H1 (cell line): ENCODE measurements at regions not wholly inside any gene's neighbourhood (a gene's known extent, or its start where the extent isn't known, plus 50 kb on each side); places are given as distances from the start of the nearest gene placed in this dataset.

Experiments
- CTCF ChIA-PET: fragments of 300-600 bp; sonication (Branson Sonifier 250); formaldehyde crosslinking; loops from one replicate; lab custom pipeline; 2021; ENCODE audit not compliant: partially characterized antibody; lab: Charles Lee
- POLR2A ChIA-PET: fragments of 300-600 bp; sonication (Branson Sonifier 250); formaldehyde crosslinking; loops from one replicate; lab custom pipeline; 2021; ENCODE audit warnings: inconsistent platforms; ENCODE audit not compliant: partially characterized antibody; lab: Charles Lee
- DNase-seq, 2 experiments: peaks; one replicate each; pipeline versions ENCODE4 v3.0.0 to v3.0.0-alpha.2; 2010 to 2022; ENCODE audit warnings: low spot score in 2 of 2, low read depth in 1 of 2, mixed read lengths in 1 of 2
- FAIRE-seq: peaks from 2 replicates; lab custom pipeline; 2011; peaks lifted over from hg19 to GRCh38; lab: Jason Lieb, UNC
- H2AFZ ChIP-seq: 2 replicates; pipeline ENCODE4 v1.8.1; 2012; ENCODE audit warnings: low read length, inconsistent platforms
- H2AK5ac ChIP-seq: 2 replicates; pipeline ENCODE4 v1.6.1; 2013; ENCODE audit warnings: low read depth, low read length
- H2BK120ac ChIP-seq: replicated peaks from 2 replicates; pipeline ENCODE3; 2013; ENCODE audit warnings: low read depth, low read length, inconsistent platforms
- H2BK12ac ChIP-seq: 2 replicates; pipeline ENCODE4 v1.6.1; 2013; ENCODE audit warnings: low read depth, low read length
- H2BK15ac ChIP-seq: 2 replicates; pipeline ENCODE4 v1.6.1; 2013; ENCODE audit warnings: low read length
- H2BK20ac ChIP-seq: 2 replicates; pipeline ENCODE4 v1.6.1; 2013; ENCODE audit warnings: low read length
- H2BK5ac ChIP-seq: 2 replicates; pipeline ENCODE4 v1.6.1; 2013; ENCODE audit warnings: low read depth, low read length
- H3K14ac ChIP-seq: 2 replicates; pipeline ENCODE4 v1.6.1; 2013; ENCODE audit warnings: inconsistent platforms; ENCODE audit not compliant: insufficient read length
- H3K18ac ChIP-seq: 2 replicates; pipeline ENCODE4 v1.6.1; 2013; ENCODE audit warnings: low read length; ENCODE audit errors: extremely low read depth
- H3K23ac ChIP-seq: 2 replicates; pipeline ENCODE4 v1.6.1; 2013; ENCODE audit warnings: inconsistent platforms; ENCODE audit not compliant: insufficient read length
- H3K23me2 ChIP-seq: 2 replicates; pipeline ENCODE4 v1.6.1; 2013; ENCODE audit warnings: low read depth, low read length
- H3K27ac ChIP-seq: 2 replicates; pipeline ENCODE4 v1.6.1; 2011; ENCODE audit warnings: low read depth, low read length, inconsistent platforms
- H3K27me3 ChIP-seq, 4 experiments: replicated peaks in 1 of 4; 1 replicate in 1 of 4; 2 replicates in 3 of 4; pipeline versions ENCODE4 v1.6.1 to v1.8.1; 2011 to 2013; ENCODE audit warnings: low read length in 3 of 4, mild to moderate bottlenecking in 3 of 4, inconsistent platforms in 2 of 4, mixed read lengths in 2 of 4, moderate library complexity in 1 of 4; ENCODE audit not compliant: control insufficient read depth in 3 of 4, insufficient read depth in 3 of 4; ENCODE audit errors: extremely low read depth in 1 of 4
- H3K36me3 ChIP-seq, 4 experiments: 2 replicates each; pipeline versions ENCODE4 v1.6.1 to v1.8.1; 2011 to 2013; ENCODE audit warnings: mild to moderate bottlenecking in 4 of 4, low read length in 3 of 4, moderate library complexity in 2 of 4, control low read depth in 1 of 4, inconsistent platforms in 1 of 4; ENCODE audit not compliant: insufficient read depth in 4 of 4, control insufficient read depth in 2 of 4
- H3K4ac ChIP-seq: replicated peaks from 2 replicates; pipeline ENCODE3; 2013; ENCODE audit warnings: low read length, low read depth, mixed read lengths, inconsistent platforms; ENCODE audit not compliant: insufficient read length
- H3K4me1 ChIP-seq, 4 experiments: replicated peaks in 1 of 4; 1 replicate in 1 of 4; 2 replicates in 3 of 4; pipeline versions ENCODE4 v1.6.1 to v1.8.1; 2011 to 2013; ENCODE audit warnings: low read length in 3 of 4, inconsistent platforms in 2 of 4, mixed read lengths in 1 of 4; ENCODE audit not compliant: insufficient read depth in 4 of 4, control insufficient read depth in 3 of 4
- H3K4me2 ChIP-seq, 2 experiments: 2 replicates each; pipeline versions ENCODE4 v1.6.1 to v1.8.1; 2011 to 2013; ENCODE audit warnings: low read depth in 2 of 2, low read length in 2 of 2, control low read depth in 1 of 2, inconsistent platforms in 1 of 2, mild to moderate bottlenecking in 1 of 2; ENCODE audit not compliant: insufficient read depth in 1 of 2
- H3K4me3 ChIP-seq, 4 experiments: fragments of 200-600, 300-600 bp in 1 of 4; sonication (generic), shearing (Covaris generic), sonication (Bioruptor Twin) in 1 of 4; 2 replicates each; pipeline versions ENCODE4 v1.5.1 to v1.8.1; 2011 to 2016; ENCODE audit warnings: low read length in 4 of 4, low read depth in 3 of 4, control low read depth in 2 of 4, inconsistent platforms in 2 of 4, mild to moderate bottlenecking in 2 of 4, mixed read lengths in 1 of 4, moderate library complexity in 1 of 4; ENCODE audit not compliant: insufficient read depth in 2 of 4; ENCODE audit errors: extremely low read depth in 1 of 4
- H3K56ac ChIP-seq: replicated peaks from 2 replicates; pipeline ENCODE3; 2013; ENCODE audit warnings: low read depth, mild to moderate bottlenecking, mixed read lengths, low read length, inconsistent platforms; ENCODE audit not compliant: insufficient read length
- H3K79me1 ChIP-seq: 2 replicates; pipeline ENCODE4 v1.6.1; 2013; ENCODE audit warnings: low read depth, low read length, control low read depth
- H3K79me2 ChIP-seq, 2 experiments: 2 replicates each; pipeline versions ENCODE4 v1.6.1 to v1.8.1; 2012 to 2013; ENCODE audit warnings: low read length in 2 of 2, mild to moderate bottlenecking in 2 of 2, inconsistent platforms in 1 of 2; ENCODE audit not compliant: insufficient read depth in 2 of 2, control insufficient read depth in 1 of 2
- H3K9ac ChIP-seq, 4 experiments: replicated peaks in 1 of 4; 1 replicate in 1 of 4; 2 replicates in 3 of 4; pipeline versions ENCODE4 v1.6.1 to v1.8.1; 2011 to 2013; ENCODE audit warnings: low read depth in 3 of 4, low read length in 3 of 4, control low read depth in 2 of 4, mild to moderate bottlenecking in 2 of 4, moderate library complexity in 2 of 4, inconsistent platforms in 1 of 4; ENCODE audit errors: extremely low read depth in 1 of 4
- H3K9me3 ChIP-seq, 2 experiments: 2 replicates each; pipeline versions ENCODE4 v1.6.1 to v1.8.1; 2012 to 2013; ENCODE audit warnings: mild to moderate bottlenecking in 2 of 2, moderate library complexity in 2 of 2, control low read depth in 1 of 2, inconsistent platforms in 1 of 2, low read depth in 1 of 2, low read length in 1 of 2, mixed read lengths in 1 of 2; ENCODE audit not compliant: insufficient read depth in 2 of 2
- H4K20me1 ChIP-seq, 2 experiments: replicated peaks in 1 of 2; 2 replicates each; pipeline versions ENCODE3 to v1.8.1; 2011 to 2013; ENCODE audit warnings: inconsistent platforms in 2 of 2, low read length in 2 of 2, mild to moderate bottlenecking in 1 of 2; ENCODE audit not compliant: insufficient read depth in 2 of 2, control insufficient read depth in 1 of 2
- H4K5ac ChIP-seq: 2 replicates; pipeline ENCODE4 v1.6.1; 2013; ENCODE audit warnings: low read length, low read depth, mixed read lengths, inconsistent platforms; ENCODE audit not compliant: insufficient read length
- H4K8ac ChIP-seq: 2 replicates; pipeline ENCODE4 v1.8.0; 2013; ENCODE audit warnings: mild to moderate bottlenecking, moderate library complexity, low read length, inconsistent platforms; ENCODE audit not compliant: insufficient read depth; ENCODE audit errors: extremely low read depth
- H4K91ac ChIP-seq: replicated peaks from 2 replicates; pipeline ENCODE3; 2013; ENCODE audit warnings: low read length, mixed read lengths, inconsistent platforms; ENCODE audit not compliant: insufficient read length
- ATF2 ChIP-seq: IDR thresholded peaks from 2 replicates; pipeline ENCODE4 v1.6.1; 2012; ENCODE audit warnings: low read length, inconsistent platforms
- POLR2AphosphoS5 ChIP-seq: IDR thresholded peaks from 2 replicates; pipeline ENCODE4 v1.6.1; 2011; ENCODE audit warnings: low read depth, low read length
- SAP30 ChIP-seq: fragments of 300-600 bp; sonication (generic); IDR thresholded peaks from 2 replicates; pipeline ENCODE4 v1.7.1; 2012; ENCODE audit warnings: low read length, moderate library complexity, mild to moderate bottlenecking, inconsistent platforms; ENCODE audit not compliant: insufficient read depth, insufficient replicate concordance
- WGBS, 2 experiments: shearing (Covaris generic) in 1 of 2; methylation state at CpG; one replicate each; pipeline versions ENCODE4 v1.1.6 to v1.1.7; 2013 to 2015; ENCODE audit warnings: low lambda C conversion rate in 2 of 2, mixed read lengths in 2 of 2, inconsistent platforms in 1 of 2, low coverage in 1 of 2, missing lambda C conversion rate in 1 of 2; ENCODE audit not compliant: insufficient replicate concordance in 2 of 2, insufficient coverage in 1 of 2, insufficient read length in 1 of 2; ENCODE audit errors: extremely low coverage in 1 of 2, missing lambda C conversion rate in 1 of 2; 5-methylcytosine and 5-hydroxymethylcytosine counted together

GRCh38 chr1:9440763-9441194 is 98.5 kb upstream of the SLC25A33 start:
- no peak overlapping the region for H3K56ac ChIP-seq
- no peaks in the 10 kb centered on the region for H3K27me3 ChIP-seq
- POLR2A ChIA-PET = no interaction called here
- CTCF ChIA-PET = interaction anchor here (1.0 to 1.8 kb wide), 6 partner anchors 13 to 174 kb away, joined by 3 to 11 read pairs (median 3); no protein-coding TSS in a partner anchor
- no peaks in the 10 kb centered on the region for H3K23me2 ChIP-seq
- no peak overlapping the region for H3K4ac ChIP-seq
- no peaks in the 10 kb centered on the region for H3K79me1 ChIP-seq
- no peaks in the 10 kb centered on the region for H3K79me2 ChIP-seq
- H2BK5ac ChIP-seq = no peak overlapping the region
- H4K5ac ChIP-seq = no peak overlapping the region
- no peak overlapping the region for H3K9ac ChIP-seq
- H3K4me3 ChIP-seq = no peak overlapping the region
- no peak overlapping the region for H3K27ac ChIP-seq
- no peak overlapping the region for H2BK12ac ChIP-seq
- no peak overlapping the region for H4K91ac ChIP-seq
- no peak overlapping the region; the same call in 1 of the 2 replicates for H3K18ac ChIP-seq
- H2AK5ac ChIP-seq = no peak overlapping the region
- FAIRE-seq (no peak), DNase-seq (no peak)
- peaks cover 0 to 8% (median 2%) of the 10 kb centered on the region in 4 experiments; a peak in 3 of 7 replicates for H3K4me1 ChIP-seq
- H4K20me1 ChIP-seq = no peaks in the 10 kb centered on the region
- no peak overlapping the region for H3K4me2 ChIP-seq
- no peaks in the 10 kb centered on the region for H3K36me3 ChIP-seq
- no peak overlapping the region for H3K23ac ChIP-seq
- H4K8ac ChIP-seq = no peak overlapping the region
- 68% methylated on average over 3 of the region's 3 CpGs; no CpG with 5 or more reads in 1 of the 2 experiments for WGBS, 2 experiments
- H2BK20ac ChIP-seq = no peak overlapping the region
- H3K9me3 ChIP-seq = no peaks in the 10 kb centered on the region
- H2BK15ac ChIP-seq = no peak overlapping the region
- H2AFZ ChIP-seq = no peak overlapping the region
- H3K14ac ChIP-seq = no peak overlapping the region
- no peak overlapping the region for H2BK120ac ChIP-seq
- TF ChIP-seq POLR2AphosphoS5 = no peak
- TF ChIP-seq ATF2 = no peak
- no peak for TF ChIP-seq SAP30
